C4-2B (cell line): ENCODE measurements at regions not wholly inside any gene's neighbourhood (a gene's known extent, or its start where the extent isn't known, plus 50 kb on each side); places are given as distances from the start of the nearest gene placed in this dataset.

ENCODE experiments used
- ZFX ChIP-seq: fragments of 450-650 bp; IDR thresholded peaks from 2 replicates; pipeline ENCODE4 v1.6.1; 2017
- TF ChIP-seq, protein P1 (sequence below): fragments of 450-650 bp; conservative IDR thresholded peaks from 2 replicates; pipeline ENCODE4 v1.5.1; 2017; ENCODE audit warnings: mild to moderate bottlenecking

DNA sequence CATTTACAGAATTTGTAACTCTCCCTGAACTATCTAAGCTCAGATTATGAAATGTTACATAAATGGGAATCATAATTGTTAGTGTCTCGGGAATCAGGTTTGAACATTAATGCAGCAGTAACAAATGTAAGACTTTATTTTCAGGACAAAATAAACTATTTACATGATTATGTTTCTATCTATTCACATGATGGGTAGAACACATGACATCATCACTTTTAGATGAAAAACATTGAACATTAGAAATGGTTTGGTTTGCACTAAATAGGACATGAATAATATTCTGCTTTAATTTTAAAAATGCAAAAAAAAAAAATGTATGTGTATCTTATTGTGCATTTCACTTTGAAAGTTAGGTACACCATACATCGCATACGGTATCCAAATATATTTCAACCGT lies 745.5 kb upstream of the POT1 start:
- TF ChIP-seq, protein P1, sequence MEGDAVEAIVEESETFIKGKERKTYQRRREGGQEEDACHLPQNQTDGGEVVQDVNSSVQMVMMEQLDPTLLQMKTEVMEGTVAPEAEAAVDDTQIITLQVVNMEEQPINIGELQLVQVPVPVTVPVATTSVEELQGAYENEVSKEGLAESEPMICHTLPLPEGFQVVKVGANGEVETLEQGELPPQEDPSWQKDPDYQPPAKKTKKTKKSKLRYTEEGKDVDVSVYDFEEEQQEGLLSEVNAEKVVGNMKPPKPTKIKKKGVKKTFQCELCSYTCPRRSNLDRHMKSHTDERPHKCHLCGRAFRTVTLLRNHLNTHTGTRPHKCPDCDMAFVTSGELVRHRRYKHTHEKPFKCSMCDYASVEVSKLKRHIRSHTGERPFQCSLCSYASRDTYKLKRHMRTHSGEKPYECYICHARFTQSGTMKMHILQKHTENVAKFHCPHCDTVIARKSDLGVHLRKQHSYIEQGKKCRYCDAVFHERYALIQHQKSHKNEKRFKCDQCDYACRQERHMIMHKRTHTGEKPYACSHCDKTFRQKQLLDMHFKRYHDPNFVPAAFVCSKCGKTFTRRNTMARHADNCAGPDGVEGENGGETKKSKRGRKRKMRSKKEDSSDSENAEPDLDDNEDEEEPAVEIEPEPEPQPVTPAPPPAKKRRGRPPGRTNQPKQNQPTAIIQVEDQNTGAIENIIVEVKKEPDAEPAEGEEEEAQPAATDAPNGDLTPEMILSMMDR, result no peak
- TF ChIP-seq ZFX, result no peak
